Astrocyte (in vitro differentiated cells and primary cell): ENCODE measurements at regions not wholly inside any gene's neighbourhood (a gene's known extent, or its start where the extent isn't known, plus 50 kb on each side); places are given as distances from the start of the nearest gene placed in this dataset.

Experiments used
- DNase-seq: peaks from one replicate; pipeline ENCODE4 v3.0.0-alpha.2; 2010; ENCODE audit warnings: low read depth
- FAIRE-seq: peaks from 2 replicates; lab custom pipeline; 2011; peaks lifted over from hg19 to GRCh38; lab: Jason Lieb, UNC
- H2AFZ ChIP-seq: 2 replicates; pipeline ENCODE4 v1.6.0; 2012; ENCODE audit warnings: low read depth, low read length, inconsistent platforms
- H3K27ac ChIP-seq: 2 replicates; pipeline ENCODE4 v1.5.1; 2011; ENCODE audit warnings: low read depth, low read length, inconsistent platforms
- H3K27me3 ChIP-seq: 2 replicates; pipeline ENCODE4 v1.6.0; 2011; ENCODE audit warnings: low read length, inconsistent platforms; ENCODE audit not compliant: insufficient read depth
- H3K36me3 ChIP-seq: 2 replicates; pipeline ENCODE4 v1.5.1; 2011; ENCODE audit warnings: low read length, inconsistent platforms; ENCODE audit not compliant: insufficient read depth
- H3K4me1 ChIP-seq: 2 replicates; pipeline ENCODE4 v1.5.1; 2011; ENCODE audit warnings: low read length, inconsistent platforms; ENCODE audit not compliant: insufficient read depth
- H3K4me2 ChIP-seq: 2 replicates; pipeline ENCODE4 v1.6.0; 2012; ENCODE audit warnings: low read length, inconsistent platforms
- H3K4me3 ChIP-seq: 2 replicates; pipeline ENCODE4 v1.5.1; 2011; ENCODE audit warnings: low read depth, mild to moderate bottlenecking, low read length, inconsistent platforms; ENCODE audit not compliant: insufficient read depth
- H3K79me2 ChIP-seq: 2 replicates; pipeline ENCODE4 v1.6.0; 2012; ENCODE audit warnings: mild to moderate bottlenecking, low read length, inconsistent platforms; ENCODE audit not compliant: insufficient read depth
- H3K9ac ChIP-seq: 2 replicates; pipeline ENCODE4 v1.6.0; 2012; ENCODE audit warnings: mild to moderate bottlenecking, low read length, inconsistent platforms
- H3K9me3 ChIP-seq: 2 replicates; pipeline ENCODE4 v1.5.1; 2012; ENCODE audit warnings: low read depth, mild to moderate bottlenecking, low read length, inconsistent platforms; ENCODE audit not compliant: insufficient read depth
- H4K20me1 ChIP-seq: 2 replicates; pipeline ENCODE4 v1.6.0; 2012; ENCODE audit warnings: low read length, inconsistent platforms; ENCODE audit not compliant: insufficient read depth
- H3K27ac Mint-ChIP-seq: one replicate; pipeline ENCODE4 v1.8.0; 2021; ENCODE audit warnings: mild to moderate bottlenecking, mixed read lengths; ENCODE audit not compliant: unreplicated experiment
- H3K27me3 Mint-ChIP-seq: one replicate; pipeline ENCODE4 v1.8.0; 2021; ENCODE audit warnings: low read depth, mixed read lengths; ENCODE audit not compliant: unreplicated experiment
- H3K36me3 Mint-ChIP-seq: one replicate; pipeline ENCODE4 v1.8.0; 2021; ENCODE audit warnings: low read depth, mixed read lengths; ENCODE audit not compliant: unreplicated experiment
- H3K4me1 Mint-ChIP-seq: one replicate; pipeline ENCODE4 v1.8.0; 2021; ENCODE audit warnings: low read depth, mixed read lengths; ENCODE audit not compliant: unreplicated experiment
- H3K4me3 Mint-ChIP-seq: one replicate; pipeline ENCODE4 v1.8.0; 2021; ENCODE audit warnings: mild to moderate bottlenecking, moderate library complexity, mixed read lengths; ENCODE audit not compliant: unreplicated experiment
- H3K9me3 Mint-ChIP-seq: one replicate; pipeline ENCODE4 v1.8.0; 2021; ENCODE audit warnings: mild to moderate bottlenecking, mixed read lengths; ENCODE audit not compliant: unreplicated experiment
- EZH2 ChIP-seq: IDR thresholded peaks from 2 replicates; pipeline ENCODE4 v1.6.1; 2012; ENCODE audit warnings: mild to moderate bottlenecking, low read length, inconsistent platforms; ENCODE audit not compliant: insufficient read depth
- TF ChIP-seq, protein P1 (sequence below): IDR thresholded peaks from 2 replicates; pipeline ENCODE4 v1.5.1; 2011; ENCODE audit warnings: low read depth, mild to moderate bottlenecking, inconsistent platforms, low read length, moderate library complexity; ENCODE audit not compliant: insufficient read depth

DNA sequence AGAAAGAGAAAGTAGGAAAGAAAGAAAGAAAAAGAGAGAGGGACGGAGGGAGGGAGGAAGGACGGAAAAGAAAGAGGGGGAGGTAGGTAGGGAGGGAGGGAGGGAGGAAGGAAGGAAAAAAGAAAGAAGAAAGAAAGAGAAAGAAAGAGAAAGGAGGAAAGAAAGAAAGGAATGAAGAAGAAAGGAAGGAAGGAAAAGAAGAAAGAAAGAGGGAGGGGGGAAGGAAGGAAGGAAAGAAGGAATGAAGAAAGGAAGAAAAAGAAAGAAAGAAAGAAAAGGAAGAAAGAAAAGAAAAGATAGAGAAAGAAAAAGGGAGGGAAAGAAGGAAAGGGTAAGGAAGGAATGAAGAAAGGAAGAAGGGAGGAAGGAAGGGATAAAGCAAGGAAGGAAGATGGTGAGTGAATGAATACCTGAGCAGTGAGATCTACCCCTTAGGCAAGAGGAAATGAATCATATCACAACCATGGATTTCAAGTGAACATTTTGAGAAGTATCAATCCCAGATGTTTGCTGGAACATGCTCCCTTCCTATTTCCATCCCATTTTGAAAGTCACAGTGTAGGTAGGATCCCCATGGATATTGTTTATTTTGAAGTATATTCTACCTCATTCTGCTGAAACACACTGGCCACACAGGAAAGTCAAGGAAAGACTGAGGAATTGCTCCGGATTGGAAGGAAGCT is 639.4 kb upstream of the TBX3 start:
- peaks cover 3% of the 10 kb centered on the region for H3K27me3 Mint-ChIP-seq
- no peaks in the 10 kb centered on the region for H3K4me1 Mint-ChIP-seq
- H3K79me2 ChIP-seq = no peaks in the 10 kb centered on the region
- TF ChIP-seq, protein P1, sequence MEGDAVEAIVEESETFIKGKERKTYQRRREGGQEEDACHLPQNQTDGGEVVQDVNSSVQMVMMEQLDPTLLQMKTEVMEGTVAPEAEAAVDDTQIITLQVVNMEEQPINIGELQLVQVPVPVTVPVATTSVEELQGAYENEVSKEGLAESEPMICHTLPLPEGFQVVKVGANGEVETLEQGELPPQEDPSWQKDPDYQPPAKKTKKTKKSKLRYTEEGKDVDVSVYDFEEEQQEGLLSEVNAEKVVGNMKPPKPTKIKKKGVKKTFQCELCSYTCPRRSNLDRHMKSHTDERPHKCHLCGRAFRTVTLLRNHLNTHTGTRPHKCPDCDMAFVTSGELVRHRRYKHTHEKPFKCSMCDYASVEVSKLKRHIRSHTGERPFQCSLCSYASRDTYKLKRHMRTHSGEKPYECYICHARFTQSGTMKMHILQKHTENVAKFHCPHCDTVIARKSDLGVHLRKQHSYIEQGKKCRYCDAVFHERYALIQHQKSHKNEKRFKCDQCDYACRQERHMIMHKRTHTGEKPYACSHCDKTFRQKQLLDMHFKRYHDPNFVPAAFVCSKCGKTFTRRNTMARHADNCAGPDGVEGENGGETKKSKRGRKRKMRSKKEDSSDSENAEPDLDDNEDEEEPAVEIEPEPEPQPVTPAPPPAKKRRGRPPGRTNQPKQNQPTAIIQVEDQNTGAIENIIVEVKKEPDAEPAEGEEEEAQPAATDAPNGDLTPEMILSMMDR = no peak
- no peak for TF ChIP-seq EZH2
- H3K27ac ChIP-seq = peak overlapping the region; percentile 8
- H3K9me3 ChIP-seq = no peaks in the 10 kb centered on the region
- H3K4me1 ChIP-seq = peaks cover 5% of the 10 kb centered on the region
- FAIRE-seq = peak; percentile 70
- DNase-seq = peak; percentile 54
- H3K36me3 Mint-ChIP-seq = no peaks in the 10 kb centered on the region
- no peaks in the 10 kb centered on the region for H3K9me3 Mint-ChIP-seq
- no peak overlapping the region for H3K9ac ChIP-seq
- peak overlapping the region; percentile 9 for H2AFZ ChIP-seq
- H3K4me3 ChIP-seq = no peak overlapping the region
- no peak overlapping the region for H3K27ac Mint-ChIP-seq
- H3K27me3 ChIP-seq = no peaks in the 10 kb centered on the region
- H3K4me2 ChIP-seq = peak overlapping the region; percentile 3
- no peaks in the 10 kb centered on the region for H3K36me3 ChIP-seq
- H3K4me3 Mint-ChIP-seq = no peak overlapping the region
- no peaks in the 10 kb centered on the region for H4K20me1 ChIP-seq

DNA sequence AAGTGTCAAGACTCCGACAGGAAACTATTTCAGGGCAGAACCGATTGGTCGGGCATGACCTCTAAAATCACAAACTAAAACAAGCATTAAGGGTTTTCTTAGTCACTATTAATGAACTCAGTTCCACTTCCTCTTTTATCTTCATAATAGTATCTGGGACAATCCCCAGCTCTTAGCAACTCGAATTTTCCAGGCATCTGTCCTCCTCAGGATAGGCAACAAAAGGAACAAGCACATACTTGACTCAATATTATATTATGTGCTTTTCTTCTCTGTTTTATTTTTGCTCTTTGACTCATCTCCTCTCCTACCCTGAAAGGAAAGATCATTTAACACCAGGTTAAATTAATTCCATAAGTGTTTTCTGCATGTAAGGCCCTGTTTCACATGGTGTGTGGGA is 638.3 kb upstream of the TBX3 start:
- peaks cover 5% of the 10 kb centered on the region for H3K4me1 ChIP-seq
- DNase-seq (peak; percentile 51), FAIRE-seq (no peak)
- Mint-ChIP-seq H3K36me3 (no peaks in the 10 kb centered on the region), H3K4me1 (no peaks in the 10 kb centered on the region), H3K9me3 (no peaks in the 10 kb centered on the region), H3K27me3 (no peaks in the 10 kb centered on the region), H3K27ac (no peak overlapping the region), H3K4me3 (no peak overlapping the region)
- peak overlapping the region; percentile 25 for H3K4me2 ChIP-seq
- H3K36me3 ChIP-seq = no peaks in the 10 kb centered on the region
- no peak overlapping the region for H2AFZ ChIP-seq
- TF ChIP-seq, protein P1 = no peak
- TF ChIP-seq EZH2 = no peak
- H3K27ac ChIP-seq = peak overlapping the region; percentile 53
- no peaks in the 10 kb centered on the region for H3K79me2 ChIP-seq
- no peaks in the 10 kb centered on the region for H4K20me1 ChIP-seq
- H3K4me3 ChIP-seq = no peak overlapping the region
- H3K9me3 ChIP-seq = no peaks in the 10 kb centered on the region
- H3K9ac ChIP-seq = no peak overlapping the region
- no peaks in the 10 kb centered on the region for H3K27me3 ChIP-seq

DNA sequence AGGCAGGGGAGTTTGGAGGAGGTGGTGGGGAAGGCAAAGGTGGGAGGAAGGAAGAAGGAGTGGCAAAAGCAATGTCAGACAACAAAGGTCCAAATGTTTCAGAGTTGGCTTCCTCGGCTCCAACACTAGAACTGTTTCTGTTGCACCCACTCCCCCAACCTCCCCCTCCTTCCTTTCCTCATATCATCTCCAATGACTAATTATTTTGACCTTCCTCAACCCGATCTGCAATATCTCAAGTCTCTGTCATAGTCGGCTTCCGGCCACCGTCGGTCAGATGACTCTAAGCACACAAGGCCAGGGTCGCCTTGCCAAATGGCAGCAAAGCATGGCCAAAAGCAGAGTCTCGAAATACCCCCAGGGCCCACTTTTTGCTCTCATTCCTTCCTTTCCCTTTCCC is 637.0 kb upstream of the TBX3 start:
- no peak for TF ChIP-seq EZH2
- TF ChIP-seq, protein P1 = no peak
- H3K9me3 Mint-ChIP-seq = no peaks in the 10 kb centered on the region
- no peak overlapping the region for H3K27ac Mint-ChIP-seq
- Histone ChIP-seq H3K36me3 (no peaks in the 10 kb centered on the region), H3K27me3 (no peaks in the 10 kb centered on the region), H2AFZ (no peak overlapping the region), H3K4me2 (no peak overlapping the region), H4K20me1 (no peaks in the 10 kb centered on the region), H3K9ac (no peak overlapping the region), H3K4me1 (peaks cover 5% of the 10 kb centered on the region), H3K9me3 (no peaks in the 10 kb centered on the region), H3K4me3 (no peak overlapping the region), H3K79me2 (no peaks in the 10 kb centered on the region), H3K27ac (no peak overlapping the region)
- FAIRE-seq = no peak
- no peak for DNase-seq
- H3K36me3 Mint-ChIP-seq = no peaks in the 10 kb centered on the region
- no peaks in the 10 kb centered on the region for H3K4me1 Mint-ChIP-seq
- no peaks in the 10 kb centered on the region for H3K27me3 Mint-ChIP-seq
- H3K4me3 Mint-ChIP-seq = no peak overlapping the region
